HG03280 (cell line): ENCODE measurements at regions not wholly inside any gene's neighbourhood (a gene's known extent, or its start where the extent isn't known, plus 50 kb on each side); places are given as distances from the start of the nearest gene placed in this dataset.

Experiments used
- ATAC-seq: cut with Tn5 transposase; IDR thresholded peaks from one replicate; pipeline ENCODE4 v1.9.1; 2021; ENCODE audit warnings: mild to moderate bottlenecking, moderate library complexity; ENCODE audit not compliant: unreplicated experiment

- no peak for ATAC-seq
These were observed 307.4 kb upstream of the SORCS1 start for GRCh38 chr10:107471911-107472310.

DNA sequence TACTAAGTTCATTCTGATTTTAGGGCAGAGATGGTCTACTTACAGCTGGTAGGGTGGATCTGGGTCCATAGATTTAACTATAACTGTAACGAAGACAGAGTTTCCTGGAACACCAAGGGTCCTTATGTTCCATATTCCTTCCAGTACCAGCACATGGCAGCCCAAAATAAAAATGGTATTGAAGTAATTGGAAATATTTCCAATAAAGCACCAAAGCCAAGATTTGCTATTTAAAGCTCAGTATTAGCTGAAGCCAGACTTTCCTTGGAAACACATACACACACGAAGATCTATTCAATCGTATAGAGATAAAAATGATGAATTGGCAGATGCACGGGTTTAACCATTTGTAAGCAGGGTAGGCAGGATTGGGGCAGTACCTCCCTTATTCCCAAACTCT lies 289.1 kb upstream of the SORCS1 start:
- no peak for ATAC-seq

- no peak for ATAC-seq
These were observed 286.5 kb upstream of the SORCS1 start for GRCh38 chr10:107451047-107451446.

DNA sequence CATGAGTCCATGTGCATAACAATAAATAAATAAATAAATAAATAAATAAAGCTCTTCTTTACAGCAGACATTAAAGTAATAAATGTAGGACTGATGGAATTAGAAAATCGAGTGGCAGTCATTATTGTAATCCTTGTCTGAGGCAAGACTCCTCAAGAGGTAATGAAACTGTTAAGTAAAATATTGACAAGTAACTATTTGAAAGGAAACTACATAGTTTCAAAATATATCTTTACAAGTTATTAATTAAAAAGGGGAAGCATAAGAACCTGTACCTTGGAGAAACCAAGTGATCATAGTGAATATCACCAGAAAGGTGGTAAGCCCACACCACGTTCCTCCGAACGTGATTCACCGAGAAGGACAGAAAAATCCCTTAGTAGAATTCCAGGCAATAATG lies 285.6 kb upstream of the SORCS1 start:
- no peak for ATAC-seq

DNA sequence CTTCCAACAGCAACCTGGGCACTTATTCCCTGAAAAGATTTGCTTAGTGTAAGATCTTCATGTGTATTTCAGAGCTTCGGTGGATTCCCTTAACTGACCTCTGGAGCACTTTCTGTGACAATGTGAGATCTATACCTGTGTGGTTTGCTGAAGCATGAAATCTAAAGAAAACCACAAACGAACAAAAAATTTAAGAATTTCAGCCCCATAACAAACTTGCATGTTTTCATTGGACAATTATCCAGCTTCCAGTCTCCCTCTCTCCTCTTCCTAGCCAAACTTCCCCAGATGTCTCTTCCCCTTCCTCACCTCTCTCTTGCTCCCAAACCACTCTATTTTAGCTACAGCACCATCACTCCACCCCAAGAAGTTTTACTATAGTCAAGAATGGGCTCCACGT lies 279.9 kb upstream of the SORCS1 start:
- ATAC-seq, result no peak

GRCh38 chr10:107443813-107444212 lies 279.3 kb upstream of the SORCS1 start:
- ATAC-seq, result no peak

- no peak for ATAC-seq
These were observed 278.8 kb upstream of the SORCS1 start for GRCh38 chr10:107443326-107443725.

DNA sequence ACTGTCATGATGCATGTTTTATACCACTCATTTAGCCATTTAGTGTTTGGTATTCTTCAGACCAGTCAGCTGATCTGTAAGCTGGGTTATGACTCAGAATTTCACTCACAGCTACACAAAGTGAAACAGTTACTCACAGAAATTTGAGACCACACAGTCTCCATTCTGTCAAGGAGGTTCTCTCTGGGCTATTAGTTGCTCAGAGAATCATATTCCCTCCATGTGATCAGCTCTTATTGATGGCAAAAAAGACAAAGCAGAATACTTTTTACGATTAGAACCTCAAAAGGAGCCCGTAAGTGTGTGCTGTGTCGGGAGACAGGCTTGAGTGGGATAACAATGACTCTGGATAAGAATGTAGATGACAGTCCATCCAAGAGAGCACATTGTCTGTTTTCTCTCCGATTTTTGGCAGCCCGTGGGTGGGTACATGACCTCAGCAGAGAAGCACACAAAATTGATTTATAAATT lies 277.6 kb upstream of the SORCS1 start:
- peak; percentile 96 for ATAC-seq

GRCh38 chr10:107440741-107441140 lies 276.2 kb upstream of the SORCS1 start:
- no peak for ATAC-seq

DNA sequence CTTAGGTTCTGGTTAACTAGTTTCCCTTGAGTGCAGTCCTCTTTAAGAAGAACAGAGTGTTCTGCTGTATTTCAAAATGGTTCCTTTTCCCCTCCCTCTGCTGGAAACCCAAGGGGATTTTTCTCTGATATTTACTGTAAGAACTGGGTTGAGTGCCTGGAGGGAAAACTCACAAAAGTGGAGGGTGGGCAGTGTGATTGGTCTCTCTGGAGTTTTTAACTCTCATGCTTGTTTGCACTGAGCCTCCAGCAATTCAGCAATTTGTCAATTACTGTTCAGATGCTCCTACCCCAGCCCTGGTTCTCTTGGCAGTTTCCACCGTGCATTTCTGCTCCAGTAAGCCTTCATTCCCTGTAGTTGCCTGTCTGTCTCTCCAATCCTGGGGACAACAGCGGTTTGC lies 273.4 kb upstream of the SORCS1 start:
- ATAC-seq, result no peak

DNA sequence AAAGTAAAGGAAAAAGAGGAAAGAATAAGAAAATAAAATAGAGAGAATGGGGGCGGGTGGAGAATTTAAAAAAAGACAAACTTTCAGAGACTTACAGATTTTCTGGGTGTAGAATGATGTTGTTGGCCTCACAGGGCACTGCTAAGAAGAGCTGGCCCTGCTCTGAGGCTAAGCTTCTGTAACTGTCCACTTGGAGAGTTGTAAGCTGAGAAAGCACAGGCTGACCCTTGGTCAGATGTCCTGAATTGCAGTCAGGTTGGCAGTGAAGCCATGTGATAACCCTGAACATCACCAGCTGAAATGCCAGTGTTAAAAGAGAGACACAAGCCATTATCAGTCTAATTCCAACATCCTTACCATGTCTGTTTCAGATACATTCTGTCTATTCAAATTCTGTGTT lies 272.1 kb upstream of the SORCS1 start:
- ATAC-seq, result no peak

GRCh38 chr10:107434854-107435253 lies 270.3 kb upstream of the SORCS1 start:
- ATAC-seq, result no peak

GRCh38 chr10:107434201-107434600 lies 269.7 kb upstream of the SORCS1 start:
- no peak for ATAC-seq

- ATAC-seq, result no peak
These were observed 269.1 kb upstream of the SORCS1 start for GRCh38 chr10:107433605-107434004.

GRCh38 chr10:107430446-107430845 lies 265.9 kb upstream of the SORCS1 start:
- ATAC-seq, result no peak

DNA sequence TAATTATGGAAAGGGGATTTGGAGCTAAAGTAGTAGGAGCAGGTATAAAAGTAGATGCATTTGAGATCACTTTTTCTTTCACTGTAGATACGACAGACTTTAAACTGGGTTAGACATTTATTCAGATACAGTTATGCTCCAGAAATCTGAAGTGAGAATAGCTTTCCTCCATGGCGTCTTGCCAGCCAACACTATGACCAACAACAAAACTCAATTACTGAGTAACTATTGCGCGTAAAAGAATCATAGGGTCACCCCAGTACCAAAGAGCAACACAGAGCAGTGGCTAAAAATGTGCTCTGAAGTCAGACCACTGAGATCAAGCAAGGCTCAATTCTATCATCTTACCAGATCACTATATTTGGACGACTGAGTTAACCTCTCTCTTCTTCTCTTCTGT lies 262.5 kb upstream of the SORCS1 start:
- ATAC-seq, result no peak

GRCh38 chr10:107425931-107426553 lies 261.5 kb upstream of the SORCS1 start:
- peak; percentile 58 for ATAC-seq

DNA sequence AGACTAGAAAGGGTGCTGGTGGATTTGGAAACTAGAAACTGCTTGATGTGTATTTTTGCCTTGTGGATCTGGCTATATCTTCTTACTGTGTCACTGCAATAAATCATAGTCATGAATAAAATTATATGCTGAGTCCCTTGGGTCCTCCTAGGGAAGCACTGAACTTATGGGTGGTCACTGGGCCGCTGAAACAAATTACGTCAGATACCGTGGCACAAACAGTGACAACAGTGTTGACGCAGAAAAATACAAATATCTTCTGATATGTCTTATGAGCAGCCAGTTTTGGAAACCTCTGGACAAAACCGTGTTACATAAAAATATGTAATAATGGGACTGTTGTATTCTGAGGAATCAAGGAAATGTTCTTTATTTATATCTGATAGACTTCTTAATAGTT lies 260.1 kb upstream of the SORCS1 start:
- ATAC-seq, result no peak

- ATAC-seq, result no peak
These were observed 259.4 kb upstream of the SORCS1 start for GRCh38 chr10:107423903-107424302.

GRCh38 chr10:107422681-107423080 lies 258.2 kb upstream of the SORCS1 start:
- no peak for ATAC-seq

DNA sequence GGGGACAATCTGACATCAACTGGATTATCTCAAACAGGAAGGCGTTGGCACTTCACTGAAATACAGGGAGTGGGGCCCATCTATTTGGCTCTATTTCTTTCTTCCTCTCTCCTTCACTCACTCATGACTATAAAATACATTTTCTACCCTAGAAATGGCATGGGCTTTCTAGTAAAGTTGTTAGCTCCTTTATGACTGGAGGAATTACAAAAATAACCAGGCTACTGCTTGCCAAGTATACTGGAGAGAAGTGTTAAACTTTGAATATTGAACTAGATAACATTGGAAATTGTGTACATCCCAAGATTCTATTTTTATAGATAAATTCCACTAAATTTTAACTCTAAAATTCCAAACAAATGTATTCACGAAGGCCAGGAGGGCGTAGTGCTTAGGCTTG lies 255.7 kb upstream of the SORCS1 start:
- ATAC-seq, result no peak

- ATAC-seq, result no peak
These were observed 253.7 kb upstream of the SORCS1 start for GRCh38 chr10:107418085-107418806.

- ATAC-seq, result no peak
These were observed 252.9 kb upstream of the SORCS1 start for GRCh38 chr10:107417446-107417845.
